ENCODE measurements at regions not wholly inside any gene's neighbourhood (a gene's known extent, or its start where the extent isn't known, plus 50 kb on each side); places are given as distances from the start of the nearest gene placed in this dataset.

DNA sequence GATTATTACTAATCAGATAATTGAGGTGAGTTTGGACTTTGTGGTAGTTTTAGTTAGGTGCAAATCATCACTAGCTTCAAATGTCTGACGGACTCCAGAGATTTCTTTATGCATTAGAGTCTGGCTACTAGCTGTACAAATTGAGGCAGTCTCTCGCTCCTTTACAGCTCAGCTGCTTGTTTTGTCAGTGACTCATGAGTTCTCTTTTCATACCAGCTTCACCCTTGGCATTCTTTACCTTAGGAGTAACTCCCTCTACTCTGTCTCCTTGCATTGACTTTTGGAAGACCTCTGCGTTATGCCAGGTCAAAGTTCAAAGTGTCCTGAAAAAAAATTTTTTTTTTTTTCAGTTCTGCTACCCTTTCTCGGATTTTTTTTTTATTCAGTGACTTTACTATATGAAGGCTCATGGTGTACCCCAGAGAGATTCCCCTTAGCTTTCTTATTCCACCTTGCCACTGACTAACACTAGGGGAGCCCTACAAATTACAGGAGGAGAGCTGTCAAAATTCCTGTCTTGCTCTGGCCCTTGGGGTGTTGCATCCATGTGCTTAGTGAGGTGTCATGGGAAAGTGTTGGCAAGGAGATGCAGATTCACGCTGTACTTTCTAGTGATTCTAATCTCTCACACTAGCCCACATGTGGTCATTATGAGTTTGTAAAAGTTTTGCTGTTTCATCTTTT, 576.6 kb downstream of the ADGRL2 start:
- TF ChIP-seq, protein P1, sequence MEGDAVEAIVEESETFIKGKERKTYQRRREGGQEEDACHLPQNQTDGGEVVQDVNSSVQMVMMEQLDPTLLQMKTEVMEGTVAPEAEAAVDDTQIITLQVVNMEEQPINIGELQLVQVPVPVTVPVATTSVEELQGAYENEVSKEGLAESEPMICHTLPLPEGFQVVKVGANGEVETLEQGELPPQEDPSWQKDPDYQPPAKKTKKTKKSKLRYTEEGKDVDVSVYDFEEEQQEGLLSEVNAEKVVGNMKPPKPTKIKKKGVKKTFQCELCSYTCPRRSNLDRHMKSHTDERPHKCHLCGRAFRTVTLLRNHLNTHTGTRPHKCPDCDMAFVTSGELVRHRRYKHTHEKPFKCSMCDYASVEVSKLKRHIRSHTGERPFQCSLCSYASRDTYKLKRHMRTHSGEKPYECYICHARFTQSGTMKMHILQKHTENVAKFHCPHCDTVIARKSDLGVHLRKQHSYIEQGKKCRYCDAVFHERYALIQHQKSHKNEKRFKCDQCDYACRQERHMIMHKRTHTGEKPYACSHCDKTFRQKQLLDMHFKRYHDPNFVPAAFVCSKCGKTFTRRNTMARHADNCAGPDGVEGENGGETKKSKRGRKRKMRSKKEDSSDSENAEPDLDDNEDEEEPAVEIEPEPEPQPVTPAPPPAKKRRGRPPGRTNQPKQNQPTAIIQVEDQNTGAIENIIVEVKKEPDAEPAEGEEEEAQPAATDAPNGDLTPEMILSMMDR (IDR thresholded peaks at IDR 0.05), result no peak
- TF ChIP-seq POLR2A (IDR thresholded peaks at IDR 0.05), result no peak

Measured in uterus (tissue), 2 donors.